GM21390 (cell line): ENCODE measurements at regions not wholly inside any gene's neighbourhood (a gene's known extent, or its start where the extent isn't known, plus 50 kb on each side); places are given as distances from the start of the nearest gene placed in this dataset.

Source experiments
- ATAC-seq: cut with Tn5 transposase; IDR thresholded peaks from one replicate; pipeline ENCODE4 v1.9.1; 2021; ENCODE audit not compliant: unreplicated experiment

DNA sequence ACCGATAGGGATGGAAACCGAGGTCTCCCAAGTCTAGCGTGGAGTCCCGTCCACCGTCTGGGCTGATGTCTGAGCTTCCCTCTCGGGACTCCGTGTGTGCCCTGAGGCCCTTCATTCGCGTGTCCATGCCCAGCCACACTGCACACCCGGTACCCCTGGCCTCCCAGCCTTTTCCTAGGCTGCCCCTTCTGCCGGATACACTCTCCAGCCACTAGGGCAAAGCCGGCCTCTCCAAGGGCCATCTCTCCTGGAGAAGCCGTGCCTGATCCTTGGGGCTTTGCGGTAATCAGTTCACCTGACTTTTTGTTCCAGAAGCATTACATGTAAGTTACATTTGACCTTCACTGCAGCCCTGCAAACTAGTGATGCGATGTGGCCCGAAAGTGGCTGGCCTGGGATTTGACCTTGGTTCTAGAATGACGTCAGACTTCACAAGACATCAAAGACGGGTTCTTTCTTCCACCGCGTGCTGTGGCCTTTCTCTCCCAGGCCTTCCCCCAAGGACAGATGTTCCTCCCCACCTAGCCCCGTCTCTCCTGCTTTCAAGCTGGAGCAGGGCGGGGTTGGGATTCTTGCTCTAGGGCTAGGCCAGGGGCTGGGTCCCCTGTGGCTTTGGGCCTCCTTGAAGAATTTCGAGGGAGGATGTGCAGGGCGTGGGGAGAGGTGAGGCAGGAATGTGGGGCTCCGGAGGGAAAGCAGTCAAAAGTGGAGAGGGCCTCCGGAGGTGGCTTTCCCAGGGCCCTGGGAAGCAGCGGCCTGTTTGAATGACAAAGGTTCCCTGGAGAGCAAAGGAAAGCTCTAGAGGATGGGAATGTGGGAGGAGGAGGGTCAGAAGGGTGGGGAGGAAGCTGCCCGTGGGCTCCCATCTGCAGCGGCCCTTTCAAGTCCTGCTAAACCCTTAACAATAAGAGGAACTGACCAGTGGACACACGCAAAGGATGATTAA lies 49.7 kb upstream of the SLC2A1 start:
- ATAC-seq = no peak
